ENCODE measurements at regions not wholly inside any gene's neighbourhood (a gene's known extent, or its start where the extent isn't known, plus 50 kb on each side); places are given as distances from the start of the nearest gene placed in this dataset.
A peak's percentile ranks its signal among the peaks of the same experiment; 100 is the strongest.

DNA sequence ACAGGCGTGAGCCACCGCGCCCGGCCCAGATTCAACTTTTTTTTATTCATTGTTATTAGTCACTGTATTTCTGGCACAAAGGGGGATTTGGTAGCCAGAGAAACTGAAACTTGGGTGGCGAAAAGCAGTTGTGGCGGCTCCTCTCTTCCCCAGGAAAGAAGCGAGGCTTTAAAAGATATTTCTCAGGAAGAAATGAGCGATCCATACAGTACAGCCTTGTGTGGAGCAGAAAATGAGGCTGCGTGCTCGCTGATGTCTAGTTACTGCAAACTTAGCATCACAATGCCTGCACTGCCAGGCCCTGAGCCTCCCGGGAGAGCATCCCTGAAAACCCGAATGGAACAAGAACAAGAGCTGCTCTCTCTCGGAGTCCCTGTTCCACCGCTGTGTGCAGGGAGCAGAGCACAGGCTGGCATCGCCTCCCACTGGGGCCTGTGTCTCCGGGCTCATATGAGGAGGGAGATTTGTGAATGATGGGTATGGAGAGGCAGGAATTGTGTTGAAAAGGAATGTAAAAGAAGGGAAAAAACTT, 234.0 kb downstream of the ZNF516 start:
- no peak for DNase-seq

GRCh38 chr18:76259711-76260110, 235.3 kb downstream of the ZNF516 start:
- Histone ChIP-seq H3K27me3 (no peaks in the 10 kb centered on the region), H3K4me3 (no peak overlapping the region), H3K36me3 (no peaks in the 10 kb centered on the region), H3K9me3 (no peaks in the 10 kb centered on the region)
- no peak for DNase-seq

More for the DNA sequence above, 234.0 kb downstream of the ZNF516 start:
- no peaks in the 10 kb centered on the region for H3K36me3 ChIP-seq
- H3K27me3 ChIP-seq: no peaks in the 10 kb centered on the region
- no peaks in the 10 kb centered on the region for H3K9me3 ChIP-seq
- H3K4me3 ChIP-seq: no peak overlapping the region

- no peak for DNase-seq
- Histone ChIP-seq H3K9me3 (no peaks in the 10 kb centered on the region), H3K36me3 (no peaks in the 10 kb centered on the region), H3K27me3 (no peaks in the 10 kb centered on the region), H3K4me3 (no peak overlapping the region)
Observed at GRCh38 chr18:76259096-76259495, 235.9 kb downstream of the ZNF516 start.

GRCh38 chr18:76258209-76258608, 236.8 kb downstream of the ZNF516 start:
- Histone ChIP-seq H3K4me3 (no peak overlapping the region), H3K36me3 (no peaks in the 10 kb centered on the region), H3K9me3 (no peaks in the 10 kb centered on the region), H3K27me3 (peaks cover 3% of the 10 kb centered on the region; the same call in 1 of the 2 replicates)
- no peak for DNase-seq

DNA sequence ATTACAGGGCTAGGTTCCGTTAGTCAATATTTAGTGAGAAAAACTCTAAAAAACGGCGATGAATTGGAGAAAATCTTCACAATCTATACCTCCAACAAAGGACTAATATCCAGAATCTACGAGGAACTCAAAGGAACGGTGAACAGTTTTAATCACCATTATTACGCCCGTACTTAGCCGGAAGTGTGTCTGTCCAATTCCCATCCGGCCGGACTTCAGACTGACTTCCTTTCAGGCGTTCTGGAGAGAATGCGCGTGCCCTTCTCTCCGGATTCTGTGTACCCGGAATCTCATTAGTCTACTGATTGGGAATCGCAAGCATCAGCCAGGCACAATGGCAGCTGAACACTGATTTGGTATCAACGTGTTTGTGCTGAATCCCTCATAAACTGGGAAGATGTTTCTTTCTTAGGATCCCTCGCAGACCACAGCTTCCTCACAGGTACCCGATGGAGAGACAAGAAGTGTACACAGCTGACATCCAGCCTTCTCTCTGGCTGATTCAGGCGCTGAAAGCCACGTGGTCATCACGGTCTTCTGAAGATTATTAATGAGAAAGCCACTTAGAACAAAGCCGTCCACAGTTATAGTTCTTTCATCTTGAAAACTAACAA, 239.9 kb downstream of the ZNF516 start:
- DNase-seq: no peak
- H3K4me3 ChIP-seq: no peak overlapping the region
- no peaks in the 10 kb centered on the region for H3K36me3 ChIP-seq
- H3K27me3 ChIP-seq: peaks cover 5% of the 10 kb centered on the region; the same call in 1 of the 2 replicates
- H3K9me3 ChIP-seq: no peaks in the 10 kb centered on the region

DNA sequence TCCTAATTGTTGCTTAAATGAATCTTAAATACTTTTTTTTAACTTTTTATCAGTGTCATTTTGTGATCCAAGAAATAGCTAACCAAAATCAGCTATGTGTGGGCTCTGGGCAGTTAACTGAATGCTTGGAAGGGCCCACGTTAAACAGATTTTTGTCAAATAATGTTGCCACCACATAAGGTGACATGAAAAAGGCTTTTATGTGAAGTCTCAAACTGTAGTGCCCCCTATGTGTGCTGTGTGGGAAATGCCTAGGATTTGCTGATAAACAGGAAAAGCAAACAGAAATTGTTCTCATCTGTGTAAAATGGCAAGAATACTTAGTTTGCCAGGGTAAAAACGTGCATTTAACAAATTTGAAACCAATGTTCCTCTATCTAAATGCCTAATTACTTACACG, 242.2 kb downstream of the ZNF516 start:
- no peaks in the 10 kb centered on the region for H3K9me3 ChIP-seq
- H3K36me3 ChIP-seq: no peaks in the 10 kb centered on the region
- H3K4me3 ChIP-seq: no peak overlapping the region
- no peak for DNase-seq
- peaks cover 5% of the 10 kb centered on the region; the same call in 1 of the 2 replicates for H3K27me3 ChIP-seq

DNA sequence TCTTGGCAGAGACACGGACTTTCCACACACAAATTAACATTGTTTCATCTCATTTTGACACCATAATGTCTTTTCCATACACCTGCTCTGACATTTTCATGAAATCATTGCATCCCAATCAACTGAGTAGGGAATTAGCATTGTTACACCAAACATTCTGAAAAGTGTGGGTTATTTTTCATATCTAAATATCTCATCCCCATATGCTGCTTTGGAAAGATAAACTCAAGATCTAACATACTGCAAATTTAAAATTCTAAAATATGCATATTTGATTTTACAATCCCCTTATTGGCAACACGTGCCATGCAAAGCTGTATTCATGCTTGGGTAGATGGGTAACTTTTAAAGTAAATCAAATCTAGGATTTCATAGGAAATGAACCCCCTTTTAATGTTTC, 242.9 kb downstream of the ZNF516 start:
- H3K27me3 ChIP-seq: peaks cover 5% of the 10 kb centered on the region; the same call in 1 of the 2 replicates

GRCh38 chr18:76251691-76252090, 243.4 kb downstream of the ZNF516 start:
- no peak overlapping the region for H3K4me3 ChIP-seq
- peaks cover 5% of the 10 kb centered on the region; the same call in 1 of the 2 replicates for H3K27me3 ChIP-seq
- no peaks in the 10 kb centered on the region for H3K36me3 ChIP-seq
- DNase-seq: no peak
- H3K9me3 ChIP-seq: no peaks in the 10 kb centered on the region

More for the DNA sequence above, 242.9 kb downstream of the ZNF516 start:
- no peaks in the 10 kb centered on the region for H3K9me3 ChIP-seq
- no peak for DNase-seq
- no peaks in the 10 kb centered on the region for H3K36me3 ChIP-seq
- no peak overlapping the region for H3K4me3 ChIP-seq

DNA sequence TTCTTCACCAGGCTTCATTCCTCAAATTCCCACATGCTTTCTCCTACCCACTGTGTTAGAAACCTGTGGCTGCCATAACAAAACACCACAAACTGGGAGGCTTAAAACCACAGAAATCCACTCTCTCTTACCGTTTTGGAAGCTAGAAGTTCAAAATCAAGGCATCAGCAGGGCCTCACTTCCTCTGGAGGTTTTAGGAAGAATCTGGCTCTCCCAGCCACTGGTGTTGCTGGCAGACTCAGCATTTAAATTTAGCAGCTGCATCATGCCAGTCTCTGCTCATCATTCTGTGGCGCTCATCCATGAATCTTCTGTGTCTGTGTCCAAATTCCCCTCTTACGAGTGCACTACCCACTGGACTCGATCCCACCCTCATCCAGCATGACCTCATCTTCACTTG, 248.5 kb downstream of the ZNF516 start:
- peak; percentile 19 for DNase-seq
- no peaks in the 10 kb centered on the region for H3K36me3 ChIP-seq

DNA sequence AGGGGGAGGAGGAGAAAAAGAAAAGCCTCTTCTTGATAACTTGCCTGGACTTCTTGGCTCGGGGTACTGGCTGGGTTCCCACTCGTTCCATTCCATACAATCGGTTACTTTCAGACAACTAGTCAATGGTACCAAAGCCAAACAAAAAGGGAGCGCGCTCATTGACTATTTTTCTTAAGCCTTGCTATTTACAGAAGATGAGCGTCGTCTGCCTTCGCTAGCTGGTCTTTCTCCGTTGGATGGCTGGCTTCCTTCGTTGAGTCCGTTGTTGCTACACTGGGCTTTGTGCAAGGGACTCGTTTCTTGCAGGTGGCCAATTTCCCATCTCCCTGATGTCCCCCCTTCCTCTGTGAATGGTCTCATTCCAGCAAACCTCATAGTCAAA, 260.4 kb downstream of the ZNF516 start:
- DNase-seq: no peak
- H3K4me3 ChIP-seq: no peak overlapping the region
- H3K36me3 ChIP-seq: no peaks in the 10 kb centered on the region
- H3K9me3 ChIP-seq: no peaks in the 10 kb centered on the region
- no peaks in the 10 kb centered on the region for H3K27me3 ChIP-seq

More for the DNA sequence above, 248.5 kb downstream of the ZNF516 start:
- no peaks in the 10 kb centered on the region for H3K9me3 ChIP-seq
- H3K27me3 ChIP-seq: no peaks in the 10 kb centered on the region
- H3K4me3 ChIP-seq: no peak overlapping the region

- no peak for DNase-seq
- Histone ChIP-seq H3K36me3 (no peaks in the 10 kb centered on the region), H3K9me3 (no peaks in the 10 kb centered on the region), H3K4me3 (no peak overlapping the region), H3K27me3 (no peaks in the 10 kb centered on the region)
Observed at GRCh38 chr18:76233876-76234675, 261.0 kb downstream of the ZNF516 start.

GRCh38 chr18:76233406-76233805, 261.6 kb downstream of the ZNF516 start:
- Histone ChIP-seq H3K36me3 (no peaks in the 10 kb centered on the region), H3K4me3 (no peak overlapping the region), H3K27me3 (no peaks in the 10 kb centered on the region), H3K9me3 (no peaks in the 10 kb centered on the region)
- DNase-seq: no peak

- Histone ChIP-seq H3K9me3 (no peaks in the 10 kb centered on the region), H3K4me3 (no peak overlapping the region), H3K36me3 (no peaks in the 10 kb centered on the region), H3K27me3 (no peaks in the 10 kb centered on the region)
- DNase-seq: no peak
Observed at GRCh38 chr18:76232779-76233178, 262.3 kb downstream of the ZNF516 start.

- DNase-seq: no peak
Observed at GRCh38 chr18:76232010-76232409, 263.0 kb downstream of the ZNF516 start.

GRCh38 chr18:76231402-76231801, 263.6 kb downstream of the ZNF516 start:
- no peak for DNase-seq
- Histone ChIP-seq H3K36me3 (no peaks in the 10 kb centered on the region), H3K4me3 (no peak overlapping the region), H3K9me3 (no peaks in the 10 kb centered on the region), H3K27me3 (no peaks in the 10 kb centered on the region)

More at GRCh38 chr18:76232010-76232409, 263.0 kb downstream of the ZNF516 start:
- H3K9me3 ChIP-seq: no peaks in the 10 kb centered on the region
- H3K36me3 ChIP-seq: no peaks in the 10 kb centered on the region
- H3K4me3 ChIP-seq: no peak overlapping the region
- no peaks in the 10 kb centered on the region for H3K27me3 ChIP-seq

DNA sequence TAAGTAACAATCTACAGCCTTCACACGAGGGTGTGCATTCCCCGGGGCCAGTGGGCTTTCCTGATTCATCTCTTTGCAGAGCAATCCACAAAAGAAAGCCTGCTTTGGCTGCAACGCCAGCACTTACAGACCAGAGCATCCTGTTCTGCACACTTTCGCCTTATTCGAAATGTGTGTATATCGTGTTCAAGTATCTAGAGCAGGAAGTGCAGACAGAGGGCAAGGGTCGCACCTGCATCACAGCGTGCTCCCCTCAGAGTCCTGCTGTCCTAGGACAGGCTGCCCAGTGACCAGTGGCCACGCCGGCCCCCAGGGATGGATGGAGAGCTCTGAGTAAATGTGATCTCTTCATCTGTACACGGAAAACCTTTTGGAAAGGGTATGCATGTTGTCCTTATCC, 264.3 kb downstream of the ZNF516 start:
- no peak for DNase-seq
- H3K36me3 ChIP-seq: no peaks in the 10 kb centered on the region

GRCh38 chr18:76228716-76229115, 266.3 kb downstream of the ZNF516 start:
- no peaks in the 10 kb centered on the region for H3K36me3 ChIP-seq
- H3K9me3 ChIP-seq: no peaks in the 10 kb centered on the region
- DNase-seq: no peak
- no peak overlapping the region for H3K4me3 ChIP-seq
- no peaks in the 10 kb centered on the region for H3K27me3 ChIP-seq

More for the DNA sequence above, 264.3 kb downstream of the ZNF516 start:
- Histone ChIP-seq H3K4me3 (no peak overlapping the region), H3K9me3 (no peaks in the 10 kb centered on the region), H3K27me3 (no peaks in the 10 kb centered on the region)
